ENCODE measurements at regions not wholly inside any gene's neighbourhood (a gene's known extent, or its start where the extent isn't known, plus 50 kb on each side); places are given as distances from the start of the nearest gene placed in this dataset.

DNA sequence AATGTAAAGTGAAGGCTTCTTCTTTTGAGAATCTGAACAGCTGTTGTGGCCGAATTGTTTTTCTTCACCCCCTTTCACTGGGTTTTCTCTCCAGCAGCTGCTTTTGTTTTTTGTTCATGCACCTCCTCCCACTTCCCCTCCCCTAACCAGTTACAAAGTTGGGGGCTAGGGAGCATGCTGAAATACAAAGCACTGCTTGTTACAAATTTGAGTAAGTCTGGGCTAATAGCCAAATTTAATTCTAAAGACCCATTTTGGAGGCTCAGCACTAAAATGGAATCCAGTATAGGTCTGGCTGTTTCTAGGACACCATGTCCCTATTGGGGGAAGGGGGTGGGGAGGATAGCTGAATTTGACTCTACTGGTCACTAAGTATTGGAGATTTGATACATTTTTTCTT, 89.2 kb upstream of the GPM6B start:
- in situ Hi-C loops (cut with HindIII; ENCODE audit: low sequenced_read_pairs): no loop called here

GRCh38 chrX:13903405-13903804, 86.5 kb upstream of the GPM6B start:
- in situ Hi-C loops (cut with HindIII; ENCODE audit: low sequenced_read_pairs): no loop called here

GRCh38 chrX:13902406-13902805, 85.5 kb upstream of the GPM6B start:
- in situ Hi-C loops (cut with HindIII; ENCODE audit: low sequenced_read_pairs): no loop called here

DNA sequence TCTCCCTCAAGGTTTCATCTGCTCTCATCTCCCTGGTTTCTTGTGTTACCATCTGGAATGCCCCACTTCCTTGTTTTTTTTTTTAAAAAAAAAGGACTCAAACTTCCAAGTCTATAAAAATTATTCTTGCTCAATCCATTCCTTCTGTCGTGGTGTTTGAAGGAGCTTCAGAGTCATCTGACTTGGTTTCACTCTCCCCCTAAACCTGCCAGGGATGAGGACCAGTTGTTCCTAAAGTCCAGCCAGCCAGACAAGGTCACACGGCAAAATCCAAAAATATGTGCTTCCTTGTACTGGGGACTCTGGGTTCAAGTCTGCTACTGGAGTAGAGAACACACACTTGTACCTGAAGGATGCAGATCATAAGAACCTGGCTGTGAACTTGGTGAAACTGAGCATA, 84.5 kb upstream of the GPM6B start:
- in situ Hi-C loops (cut with HindIII; ENCODE audit: low sequenced_read_pairs): no loop called here

DNA sequence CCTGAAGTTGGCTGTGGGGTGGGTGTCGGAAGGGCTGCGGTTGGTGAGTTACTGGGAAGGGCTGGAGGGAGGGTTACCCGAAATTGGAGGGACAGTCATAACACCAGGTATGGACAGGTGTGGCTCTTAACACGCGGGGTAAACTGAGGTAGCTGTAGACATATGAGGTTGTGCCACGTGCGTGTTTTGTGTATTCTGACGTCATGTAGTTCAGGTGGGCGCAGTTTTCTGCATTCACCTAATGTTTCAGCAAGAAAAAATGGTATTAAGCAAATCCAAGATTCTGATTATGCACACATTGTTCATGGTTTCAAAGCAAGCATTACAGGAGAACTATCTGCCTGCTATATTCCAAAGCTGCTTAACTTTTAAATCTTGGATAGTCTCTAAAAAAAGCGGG, 83.5 kb upstream of the GPM6B start:
- in situ Hi-C loops (cut with HindIII; ENCODE audit: low sequenced_read_pairs): no loop called here

GRCh38 chrX:13899607-13900006, 82.7 kb upstream of the GPM6B start:
- in situ Hi-C loops (cut with HindIII; ENCODE audit: low sequenced_read_pairs): no loop called here

GRCh38 chrX:13898603-13899002, 81.7 kb upstream of the GPM6B start:
- in situ Hi-C loops (cut with HindIII; ENCODE audit: low sequenced_read_pairs): no loop called here

DNA sequence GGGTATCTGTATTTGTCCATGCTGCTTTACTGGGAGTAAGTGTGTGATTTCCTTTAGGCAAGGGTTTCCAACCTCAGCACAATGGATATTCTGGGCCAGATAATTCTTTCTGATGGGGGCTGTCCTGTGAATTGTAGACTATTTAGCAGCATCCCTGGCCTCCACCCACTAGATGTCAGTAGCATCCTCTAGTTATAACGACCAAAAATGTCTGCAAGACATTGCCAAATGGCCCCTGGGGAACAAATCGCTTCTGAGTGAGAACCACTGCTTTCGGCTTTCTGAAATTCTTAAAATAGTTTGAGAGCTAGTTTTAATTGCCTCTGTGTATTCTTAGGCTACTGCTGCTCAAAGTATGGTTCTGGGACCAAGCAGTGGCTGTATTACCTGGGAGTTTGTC, 81.2 kb upstream of the GPM6B start:
- in situ Hi-C loops (cut with HindIII; ENCODE audit: low sequenced_read_pairs): no loop called here

DNA sequence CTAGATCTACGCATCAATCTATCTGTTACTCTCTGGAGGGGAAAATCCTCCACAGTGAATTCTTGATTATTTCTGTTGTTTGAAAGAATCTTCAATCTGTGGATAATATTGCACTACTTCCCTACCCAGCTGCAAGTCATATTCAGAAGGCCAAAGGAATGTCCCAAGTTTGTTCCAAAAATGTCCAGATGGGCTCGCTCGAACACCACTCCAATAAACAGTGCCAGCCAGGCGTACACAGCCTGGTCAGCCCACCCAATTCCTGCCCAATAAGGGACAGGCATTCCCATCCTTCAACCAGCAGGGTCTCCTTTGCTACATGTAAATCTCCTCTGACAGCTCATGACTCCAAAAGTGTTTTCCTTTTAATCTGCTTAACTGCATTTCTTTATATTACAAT, 80.7 kb upstream of the GPM6B start:
- in situ Hi-C loops (cut with HindIII; ENCODE audit: low sequenced_read_pairs): no loop called here

GRCh38 chrX:13894888-13895565, 78.1 kb upstream of the GPM6B start:
- in situ Hi-C loops (cut with HindIII; ENCODE audit: low sequenced_read_pairs): no loop called here

GRCh38 chrX:13893826-13894225, 76.9 kb upstream of the GPM6B start:
- in situ Hi-C loops (cut with HindIII; ENCODE audit: low sequenced_read_pairs): no loop called here

GRCh38 chrX:13892856-13893255, 76.0 kb upstream of the GPM6B start:
- in situ Hi-C loops (cut with HindIII; ENCODE audit: low sequenced_read_pairs): no loop called here

- in situ Hi-C loops (cut with HindIII; ENCODE audit: low sequenced_read_pairs): no loop called here
Measured at GRCh38 chrX:13891377-13892140, 74.7 kb upstream of the GPM6B start.

DNA sequence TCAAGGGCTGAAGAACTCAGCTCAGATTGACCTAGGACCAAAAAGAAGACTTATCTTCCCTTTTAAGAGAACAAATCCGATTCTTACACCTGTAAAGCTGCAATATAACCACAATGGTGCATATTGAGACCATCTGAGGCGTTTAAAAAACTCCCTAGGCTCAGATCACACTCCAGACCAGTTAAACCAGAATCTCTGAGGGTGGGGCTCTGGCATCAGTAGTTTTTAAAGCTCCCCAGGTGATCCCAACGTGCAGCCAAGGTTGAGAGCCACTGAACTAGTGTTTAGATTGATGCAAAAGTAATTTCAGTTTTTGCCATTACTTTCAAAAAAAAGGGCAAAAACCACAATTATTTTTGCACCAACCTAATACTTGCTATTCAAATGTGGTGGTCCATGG, 73.9 kb upstream of the GPM6B start:
- in situ Hi-C loops (cut with HindIII; ENCODE audit: low sequenced_read_pairs): no loop called here

GRCh38 chrX:13888284-13888683, 71.4 kb upstream of the GPM6B start:
- in situ Hi-C loops (cut with HindIII; ENCODE audit: low sequenced_read_pairs): no loop called here

- in situ Hi-C loops (cut with HindIII; ENCODE audit: low sequenced_read_pairs): no loop called here
Measured at GRCh38 chrX:13885591-13885990, 68.7 kb upstream of the GPM6B start.

GRCh38 chrX:13876652-13877051, 59.8 kb upstream of the GPM6B start:
- in situ Hi-C loops (cut with HindIII; ENCODE audit: low sequenced_read_pairs): no loop called here

GRCh38 chrX:13875572-13875971, 58.7 kb upstream of the GPM6B start:
- in situ Hi-C loops (cut with HindIII; ENCODE audit: low sequenced_read_pairs): no loop called here

DNA sequence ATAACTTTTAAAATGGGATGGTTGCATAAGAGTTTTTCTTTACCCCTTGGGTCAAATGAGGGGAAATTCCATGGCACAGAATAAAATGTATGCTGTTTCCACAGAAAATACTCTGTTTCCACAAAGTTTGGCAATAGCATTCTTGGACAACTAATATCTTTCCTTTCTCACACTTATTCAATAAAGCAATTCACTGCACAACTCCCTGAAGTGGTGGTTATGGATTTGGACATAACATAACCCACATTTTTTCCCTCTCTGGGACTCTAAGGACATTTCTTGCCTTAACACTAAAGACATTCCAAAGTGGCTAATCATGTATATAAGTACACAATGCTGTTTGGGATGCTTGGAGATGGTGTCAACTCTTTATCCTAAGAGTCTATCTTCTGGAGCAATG, 51.7 kb upstream of the GPM6B start:
- in situ Hi-C loops (cut with HindIII; ENCODE audit: low sequenced_read_pairs): no loop called here
